GM13976 (cell line): ENCODE measurements at regions not wholly inside any gene's neighbourhood (a gene's known extent, or its start where the extent isn't known, plus 50 kb on each side); places are given as distances from the start of the nearest gene placed in this dataset.

Source experiments
- DNase-seq: peaks from one replicate; pipeline ENCODE4 v3.0.0; 2012; ENCODE audit warnings: low spot score
- CTCF ChIP-seq: IDR thresholded peaks from 2 replicates; pipeline ENCODE4 v1.5.1; 2012; ENCODE audit warnings: borderline replicate concordance, mild to moderate bottlenecking; ENCODE audit not compliant: insufficient read depth; ENCODE audit errors: extremely low read depth, missing control alignments, control extremely low read depth
- in situ Hi-C: fragments of 300-500 bp; cut with MboI; formaldehyde crosslinking; loops from one replicate; pipeline ENCODE4 v1.12.0; 2022; ENCODE audit warnings: low sequenced_read_pairs, mixed read lengths, inconsistent platforms; ENCODE audit not compliant: unreplicated experiment

DNA sequence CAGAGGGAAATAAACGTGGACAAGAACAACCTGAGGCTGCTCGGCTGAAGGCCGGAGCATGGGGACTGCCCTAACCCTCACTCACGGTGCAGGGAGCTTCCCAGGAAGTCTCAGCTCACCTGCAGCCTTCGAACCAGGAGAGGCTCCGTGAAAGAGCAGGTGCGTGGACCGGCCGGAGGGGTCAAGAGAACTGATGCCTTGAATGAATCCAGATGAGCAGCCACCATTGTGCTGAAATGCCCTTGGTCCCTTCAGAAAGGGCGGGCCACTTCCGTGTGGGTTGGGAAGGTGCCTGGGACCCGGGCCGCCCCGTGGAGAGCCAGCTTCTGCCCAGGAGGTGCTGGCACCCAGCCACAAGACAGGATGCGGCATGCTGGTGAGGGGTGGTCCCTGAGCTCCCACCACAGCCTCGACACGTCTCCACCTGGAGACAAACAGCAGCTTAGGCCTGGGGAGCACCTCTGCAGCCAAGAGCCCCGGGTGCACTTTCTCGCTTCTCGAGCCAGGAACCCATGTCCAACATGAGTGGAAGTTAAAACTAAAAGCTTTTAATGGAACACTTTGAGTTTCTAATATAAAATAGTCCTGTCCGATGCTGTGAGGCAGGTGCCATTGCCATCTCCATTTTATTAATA, 83.5 kb downstream of the TTLL2 start:
- TF ChIP-seq CTCF = no peak
- in situ Hi-C loops = no loop called here
- DNase-seq = no peak

- TF ChIP-seq CTCF = no peak
- in situ Hi-C loops = no loop called here
- no peak for DNase-seq
Measured at GRCh38 chr6:167409079-167409478, 84.2 kb downstream of the TTLL2 start.

DNA sequence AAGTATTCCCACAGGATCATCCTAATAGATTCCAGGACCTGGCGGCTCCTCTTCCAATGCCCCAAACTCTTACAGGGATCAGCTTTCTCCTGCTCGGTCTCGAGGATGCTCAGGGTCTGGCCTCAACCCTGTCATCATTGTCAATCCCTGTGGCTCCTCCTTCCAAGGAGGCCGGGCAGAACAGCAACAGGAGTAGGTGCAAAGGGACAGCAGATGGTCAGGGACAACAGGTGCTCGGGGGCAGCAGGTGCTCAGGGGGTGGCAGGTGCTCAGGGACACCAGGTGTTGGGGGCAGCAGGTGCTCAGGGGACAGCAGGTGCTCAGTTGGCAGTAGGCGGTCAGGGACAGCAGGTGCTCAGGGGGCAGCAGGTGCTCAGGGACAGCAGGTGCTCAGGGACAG, 84.8 kb downstream of the TTLL2 start:
- no peak for DNase-seq
- in situ Hi-C loops = no loop called here
- no peak for TF ChIP-seq CTCF

GRCh38 chr6:167410462-167410861, 85.6 kb downstream of the TTLL2 start:
- DNase-seq = no peak
- in situ Hi-C loops = no loop called here
- TF ChIP-seq CTCF = no peak

DNA sequence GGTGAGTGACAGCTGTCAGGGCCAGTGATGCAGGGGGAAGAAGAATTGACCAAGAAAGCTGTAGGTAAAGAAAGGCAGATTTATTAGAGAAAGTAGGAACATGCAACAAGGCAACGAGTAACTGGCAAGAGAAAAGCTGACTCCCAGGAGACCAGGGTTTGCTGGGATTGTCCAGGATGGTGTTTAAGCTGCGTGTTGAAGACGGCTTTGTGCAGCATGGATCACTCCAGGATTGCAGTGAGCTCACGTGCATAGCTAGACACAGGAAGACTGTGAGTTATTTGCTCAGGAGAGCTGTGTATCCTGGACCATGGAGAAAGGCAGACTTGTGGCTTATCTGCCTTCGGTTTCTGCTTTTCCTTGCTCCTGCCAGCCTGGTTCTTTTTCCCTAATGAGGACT, 87.6 kb downstream of the TTLL2 start:
- in situ Hi-C loops = no loop called here
- no peak for TF ChIP-seq CTCF
- DNase-seq = no peak

GRCh38 chr6:167415441-167415961, 90.6 kb downstream of the TTLL2 start:
- in situ Hi-C loops = no loop called here
- DNase-seq = no peak
- TF ChIP-seq CTCF = no peak
